ENCODE measurements at regions not wholly inside any gene's neighbourhood (a gene's known extent, or its start where the extent isn't known, plus 50 kb on each side); places are given as distances from the start of the nearest gene placed in this dataset.

GRCh38 chr13:72489751-72490150 is 237.7 kb downstream of the MZT1 start:
- Histone ChIP-seq H3K27ac (ENCODE audit: low read depth in 2 of 2, low read length in 1 of 2) (peak overlapping the region in 1 of 2 experiments; percentile 22; a peak in 1 of 4 replicates), H3K4me1 (ENCODE audit: control insufficient read depth in 1 of 2, insufficient read depth in 2 of 2, low read depth in 1 of 2, low read length in 1 of 2) (no peaks in the 10 kb centered on the region; a peak in 1 of 4 replicates), H3K4me2 (no peak overlapping the region), H3K36me3 (replicated peaks in 1 of 2; ENCODE audit: control insufficient read depth in 1 of 2, insufficient read depth in 2 of 2, low read length in 1 of 2) (no peaks in the 10 kb centered on the region), H3K9ac (no peak overlapping the region), H3K9me3 (no peaks in the 10 kb centered on the region), H2AFZ (ENCODE audit: low read depth) (peak overlapping the region; percentile 54; the same call in 1 of the 2 replicates), H3F3A (replicated peaks; ENCODE audit: insufficient read depth) (no peaks in the 10 kb centered on the region), H4K20me1 (ENCODE audit: insufficient read depth) (no peaks in the 10 kb centered on the region), H3K27me3 (ENCODE audit: insufficient read depth) (no peaks in the 10 kb centered on the region), H3K79me2 (ENCODE audit: insufficient read depth) (no peaks in the 10 kb centered on the region), H3K9me2 (no peaks in the 10 kb centered on the region), H3K4me3 (ENCODE audit: low read depth in 2 of 2, low read length in 1 of 2) (no peak overlapping the region)
- ChIA-PET POLR2A (no interaction called here), CTCF (interaction anchor here (1.1 to 1.5 kb wide), 2 partner anchors 14 to 77 kb away, joined by 4 to 5 read pairs; no protein-coding TSS in a partner anchor)
- no peak for DNase-seq
- no peak for TF ChIP-seq CTCF (IDR thresholded peaks at IDR 0.05)
- TF ChIP-seq, protein P1, sequence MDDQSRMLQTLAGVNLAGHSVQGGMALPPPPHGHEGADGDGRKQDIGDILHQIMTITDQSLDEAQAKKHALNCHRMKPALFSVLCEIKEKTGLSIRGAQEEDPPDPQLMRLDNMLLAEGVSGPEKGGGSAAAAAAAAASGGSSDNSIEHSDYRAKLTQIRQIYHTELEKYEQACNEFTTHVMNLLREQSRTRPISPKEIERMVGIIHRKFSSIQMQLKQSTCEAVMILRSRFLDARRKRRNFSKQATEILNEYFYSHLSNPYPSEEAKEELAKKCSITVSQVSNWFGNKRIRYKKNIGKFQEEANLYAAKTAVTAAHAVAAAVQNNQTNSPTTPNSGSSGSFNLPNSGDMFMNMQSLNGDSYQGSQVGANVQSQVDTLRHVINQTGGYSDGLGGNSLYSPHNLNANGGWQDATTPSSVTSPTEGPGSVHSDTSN (IDR thresholded peaks at IDR 0.05) = no peak
- no peak for TF ChIP-seq EZH2phosphoT487 (IDR thresholded peaks at IDR 0.05; ENCODE audit: borderline replicate concordance, low read depth)
- no peak for TF ChIP-seq ELF1 (IDR thresholded peaks at IDR 0.05)
- no peak for TF ChIP-seq MAX (IDR thresholded peaks at IDR 0.05; ENCODE audit: low read depth)
- TF ChIP-seq RXRA (IDR thresholded peaks at IDR 0.05; ENCODE audit: borderline replicate concordance, low read depth) = no peak
- TF ChIP-seq, protein P2, sequence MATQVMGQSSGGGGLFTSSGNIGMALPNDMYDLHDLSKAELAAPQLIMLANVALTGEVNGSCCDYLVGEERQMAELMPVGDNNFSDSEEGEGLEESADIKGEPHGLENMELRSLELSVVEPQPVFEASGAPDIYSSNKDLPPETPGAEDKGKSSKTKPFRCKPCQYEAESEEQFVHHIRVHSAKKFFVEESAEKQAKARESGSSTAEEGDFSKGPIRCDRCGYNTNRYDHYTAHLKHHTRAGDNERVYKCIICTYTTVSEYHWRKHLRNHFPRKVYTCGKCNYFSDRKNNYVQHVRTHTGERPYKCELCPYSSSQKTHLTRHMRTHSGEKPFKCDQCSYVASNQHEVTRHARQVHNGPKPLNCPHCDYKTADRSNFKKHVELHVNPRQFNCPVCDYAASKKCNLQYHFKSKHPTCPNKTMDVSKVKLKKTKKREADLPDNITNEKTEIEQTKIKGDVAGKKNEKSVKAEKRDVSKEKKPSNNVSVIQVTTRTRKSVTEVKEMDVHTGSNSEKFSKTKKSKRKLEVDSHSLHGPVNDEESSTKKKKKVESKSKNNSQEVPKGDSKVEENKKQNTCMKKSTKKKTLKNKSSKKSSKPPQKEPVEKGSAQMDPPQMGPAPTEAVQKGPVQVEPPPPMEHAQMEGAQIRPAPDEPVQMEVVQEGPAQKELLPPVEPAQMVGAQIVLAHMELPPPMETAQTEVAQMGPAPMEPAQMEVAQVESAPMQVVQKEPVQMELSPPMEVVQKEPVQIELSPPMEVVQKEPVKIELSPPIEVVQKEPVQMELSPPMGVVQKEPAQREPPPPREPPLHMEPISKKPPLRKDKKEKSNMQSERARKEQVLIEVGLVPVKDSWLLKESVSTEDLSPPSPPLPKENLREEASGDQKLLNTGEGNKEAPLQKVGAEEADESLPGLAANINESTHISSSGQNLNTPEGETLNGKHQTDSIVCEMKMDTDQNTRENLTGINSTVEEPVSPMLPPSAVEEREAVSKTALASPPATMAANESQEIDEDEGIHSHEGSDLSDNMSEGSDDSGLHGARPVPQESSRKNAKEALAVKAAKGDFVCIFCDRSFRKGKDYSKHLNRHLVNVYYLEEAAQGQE (IDR thresholded peaks at IDR 0.05; ENCODE audit: low read depth, low read length) = no peak
- no peak for TF ChIP-seq FOSL2 (IDR thresholded peaks at IDR 0.05; ENCODE audit: borderline replicate concordance, low read depth)
- TF ChIP-seq YY1 (IDR thresholded peaks at IDR 0.05; ENCODE audit: low read depth) = no peak
- TF ChIP-seq RAD21 (IDR thresholded peaks at IDR 0.05; ENCODE audit: low read length) = no peak
- TF ChIP-seq FOXJ3 (CRISPR knock-in tag; IDR thresholded peaks at IDR 0.05) = no peak
- no peak for TF ChIP-seq GATA2 (CRISPR knock-in tag; IDR thresholded peaks at IDR 0.05)
- no peak for TF ChIP-seq ZBTB33 (IDR thresholded peaks at IDR 0.05; ENCODE audit: borderline replicate concordance, low read depth)
- TF ChIP-seq NFIC (IDR thresholded peaks at IDR 0.05; ENCODE audit: borderline replicate concordance) = no peak
- no peak for TF ChIP-seq GABPA (IDR thresholded peaks at IDR 0.05; ENCODE audit: low read depth)
- no peak for TF ChIP-seq MXI1 (IDR thresholded peaks at IDR 0.05; ENCODE audit: low read depth, low read length)
- no peak for TF ChIP-seq SMC3 (IDR thresholded peaks at IDR 0.05; ENCODE audit: low read depth, low read length)
- TF ChIP-seq TCF12 (IDR thresholded peaks at IDR 0.05) = no peak
- 44% methylated on average over 4 of the region's 4 CpGs for WGBS (ENCODE audit: low lambda C conversion rate)

All from SK-N-SH (cell line).